ENCODE measurements at regions not wholly inside any gene's neighbourhood (a gene's known extent, or its start where the extent isn't known, plus 50 kb on each side); places are given as distances from the start of the nearest gene placed in this dataset.
A peak's percentile ranks its signal among the peaks of the same experiment; 100 is the strongest.

GRCh38 chr2:18427762-18428161 lies 132.7 kb downstream of the RDH14 start:
- no peak for DNase-seq (ENCODE audit: low read depth in 2 of 3, low spot score in 1 of 3)

- no peak for DNase-seq (ENCODE audit: low read depth in 2 of 3, low spot score in 1 of 3)
Measured at GRCh38 chr2:18426174-18426573, 134.3 kb downstream of the RDH14 start.

GRCh38 chr2:18425210-18425703 lies 135.2 kb downstream of the RDH14 start:
- no peak for DNase-seq (ENCODE audit: low read depth in 2 of 3, low spot score in 1 of 3)

- no peak for DNase-seq (ENCODE audit: low read depth in 2 of 3, low spot score in 1 of 3)
Measured at GRCh38 chr2:18423636-18424035, 136.8 kb downstream of the RDH14 start.

- no peak for DNase-seq (ENCODE audit: low read depth in 2 of 3, low spot score in 1 of 3)
Measured at GRCh38 chr2:18422432-18423165, 137.9 kb downstream of the RDH14 start.

- DNase-seq (ENCODE audit: low read depth in 2 of 3, low spot score in 1 of 3): no peak
Measured at GRCh38 chr2:18413676-18414396, 146.6 kb downstream of the RDH14 start.

GRCh38 chr2:18412980-18413675 lies 147.3 kb downstream of the RDH14 start:
- DNase-seq (ENCODE audit: low read depth in 2 of 3, low spot score in 1 of 3): no peak

- DNase-seq (ENCODE audit: low read depth in 2 of 3, low spot score in 1 of 3): no peak
Measured at GRCh38 chr2:18411626-18412025, 148.8 kb downstream of the RDH14 start.

- no peak for DNase-seq (ENCODE audit: low read depth in 2 of 3, low spot score in 1 of 3)
Measured at GRCh38 chr2:18410543-18410942, 149.9 kb downstream of the RDH14 start.

GRCh38 chr2:18408638-18409037 lies 151.8 kb downstream of the RDH14 start:
- no peak for DNase-seq (ENCODE audit: low read depth in 2 of 3, low spot score in 1 of 3)

GRCh38 chr2:18406219-18406618 lies 154.2 kb downstream of the RDH14 start:
- no peak for DNase-seq (ENCODE audit: low read depth in 2 of 3, low spot score in 1 of 3)

GRCh38 chr2:18404708-18405107 lies 155.7 kb downstream of the RDH14 start:
- DNase-seq (ENCODE audit: low read depth in 2 of 3, low spot score in 1 of 3): no peak

GRCh38 chr2:18403921-18404522 lies 156.4 kb downstream of the RDH14 start:
- DNase-seq (ENCODE audit: low read depth in 2 of 3, low spot score in 1 of 3): no peak

- no peak for DNase-seq (ENCODE audit: low read depth in 2 of 3, low spot score in 1 of 3)
Measured at GRCh38 chr2:18402831-18403230, 157.6 kb downstream of the RDH14 start.

GRCh38 chr2:18401471-18401870 lies 159.0 kb downstream of the RDH14 start:
- DNase-seq (ENCODE audit: low read depth in 2 of 3, low spot score in 1 of 3): no peak

GRCh38 chr2:18399601-18400000 lies 160.9 kb downstream of the RDH14 start:
- DNase-seq (ENCODE audit: low read depth in 2 of 3, low spot score in 1 of 3): no peak

GRCh38 chr2:18398833-18399232 lies 161.6 kb downstream of the RDH14 start:
- no peak for DNase-seq (ENCODE audit: low read depth in 2 of 3, low spot score in 1 of 3)

GRCh38 chr2:18396329-18397010 lies 164.0 kb downstream of the RDH14 start:
- no peak for DNase-seq (ENCODE audit: low read depth in 2 of 3, low spot score in 1 of 3)

- no peak for DNase-seq (ENCODE audit: low read depth in 2 of 3, low spot score in 1 of 3)
Measured at GRCh38 chr2:18395555-18395954, 164.9 kb downstream of the RDH14 start.

- peak; percentile 34 to 59 (median 40) for DNase-seq (ENCODE audit: low read depth in 2 of 3, low spot score in 1 of 3)
Measured at GRCh38 chr2:18387441-18388206, 172.8 kb downstream of the RDH14 start.

All from stimulated activated CD4-positive, alpha-beta T cell treated with anti-CD3 and anti-CD28 coated beads, Interleukin-12 subunit alpha, Interleukin-12 subunit beta, amount 100 ng/mL, for 48 hours (primary cell).